ENCODE measurements at regions not wholly inside any gene's neighbourhood (a gene's known extent, or its start where the extent isn't known, plus 50 kb on each side); places are given as distances from the start of the nearest gene placed in this dataset.

- H3K4me3 ChIP-seq, result no peak overlapping the region
- no peaks in the 10 kb centered on the region for H3K36me3 ChIP-seq
- H3K9me3 ChIP-seq, result no peaks in the 10 kb centered on the region
- no peak for DNase-seq
- no peaks in the 10 kb centered on the region for H3K27me3 ChIP-seq
Measured at GRCh38 chr6:141688916-141689315, 443.8 kb upstream of the GJE1 start.

DNA sequence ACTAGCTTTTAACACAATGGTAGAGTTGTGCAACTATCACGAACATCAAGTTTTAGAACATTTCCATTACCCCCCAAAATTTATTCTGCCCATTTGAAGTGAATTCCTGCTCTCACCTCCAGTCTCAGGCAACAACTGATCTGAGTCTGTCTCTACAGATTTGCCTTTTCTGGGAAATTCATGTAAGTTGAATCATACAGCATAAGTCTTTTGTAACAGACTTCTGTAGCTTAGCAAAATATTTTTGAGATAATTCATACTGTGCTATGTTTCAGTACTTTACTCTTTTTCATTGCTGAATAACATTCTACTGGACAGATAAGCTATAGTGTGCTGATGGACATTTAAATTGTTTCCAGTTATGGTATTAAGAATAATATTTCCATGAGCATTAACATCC is 447.3 kb upstream of the GJE1 start:
- Histone ChIP-seq H3K4me3 (no peak overlapping the region), H3K27me3 (no peaks in the 10 kb centered on the region), H3K9me3 (no peaks in the 10 kb centered on the region), H3K36me3 (no peaks in the 10 kb centered on the region)
- DNase-seq, result no peak

- H3K9me3 ChIP-seq, result no peaks in the 10 kb centered on the region
- H3K27me3 ChIP-seq, result no peaks in the 10 kb centered on the region
- no peak for DNase-seq
- no peak overlapping the region for H3K4me3 ChIP-seq
- no peaks in the 10 kb centered on the region for H3K36me3 ChIP-seq
Measured at GRCh38 chr6:141682391-141682790, 450.3 kb upstream of the GJE1 start.

DNA sequence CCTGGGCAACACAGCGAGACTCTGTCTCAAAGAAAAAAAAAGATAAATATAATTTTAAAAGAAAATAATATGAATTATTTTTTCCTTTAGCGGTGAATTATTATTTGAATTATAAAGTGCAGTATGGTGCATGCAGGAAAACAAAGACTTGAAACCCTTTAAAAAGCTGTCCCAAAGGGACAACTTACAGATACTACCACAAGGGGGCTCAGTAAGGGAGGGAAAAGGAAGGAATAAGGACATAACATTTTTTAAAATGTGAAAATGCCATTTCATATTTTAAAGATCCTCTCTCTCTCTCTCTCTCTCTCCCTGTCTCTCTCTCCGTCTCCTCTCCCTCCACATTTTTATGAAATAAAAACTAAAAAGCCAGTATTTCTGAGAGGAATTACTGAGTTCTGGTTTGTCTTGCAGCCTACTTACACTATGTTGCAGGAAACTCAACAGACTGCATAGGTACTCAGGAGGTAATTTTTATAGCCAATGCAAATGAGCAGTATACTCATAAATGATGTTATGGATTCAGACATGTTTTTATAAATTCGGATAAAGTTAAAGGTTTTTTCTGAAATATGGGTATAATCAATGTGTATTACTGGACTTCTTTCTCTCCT is 455.0 kb upstream of the GJE1 start:
- no peak overlapping the region for H3K4me3 ChIP-seq
- H3K27me3 ChIP-seq, result no peaks in the 10 kb centered on the region
- H3K9me3 ChIP-seq, result no peaks in the 10 kb centered on the region
- DNase-seq, result no peak
- no peaks in the 10 kb centered on the region for H3K36me3 ChIP-seq

DNA sequence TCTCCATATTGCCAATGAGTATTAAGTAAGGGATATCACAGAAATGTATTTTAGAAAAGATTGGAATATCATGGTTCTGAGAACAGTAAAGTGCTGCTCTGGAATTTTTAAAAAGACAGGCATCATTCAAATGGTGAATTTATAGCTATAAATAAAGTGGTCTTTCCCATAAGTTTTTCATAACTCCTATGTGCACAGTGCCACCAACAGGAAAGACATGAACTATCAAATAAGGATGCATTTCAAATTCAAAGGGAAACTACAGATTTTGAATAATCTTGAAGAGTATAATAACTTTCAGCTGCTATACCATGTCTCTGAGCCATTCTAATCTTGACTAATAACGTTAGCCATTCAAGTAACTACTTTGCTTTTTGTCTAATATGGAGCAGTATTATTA is 456.8 kb upstream of the GJE1 start:
- Histone ChIP-seq H3K9me3 (no peaks in the 10 kb centered on the region), H3K27me3 (no peaks in the 10 kb centered on the region), H3K36me3 (no peaks in the 10 kb centered on the region), H3K4me3 (no peak overlapping the region)
- DNase-seq, result no peak

- Histone ChIP-seq H3K4me3 (no peak overlapping the region), H3K36me3 (no peaks in the 10 kb centered on the region), H3K27me3 (no peaks in the 10 kb centered on the region), H3K9me3 (no peaks in the 10 kb centered on the region)
- DNase-seq, result no peak
Measured at GRCh38 chr6:141669141-141669540, 463.6 kb upstream of the GJE1 start.

DNA sequence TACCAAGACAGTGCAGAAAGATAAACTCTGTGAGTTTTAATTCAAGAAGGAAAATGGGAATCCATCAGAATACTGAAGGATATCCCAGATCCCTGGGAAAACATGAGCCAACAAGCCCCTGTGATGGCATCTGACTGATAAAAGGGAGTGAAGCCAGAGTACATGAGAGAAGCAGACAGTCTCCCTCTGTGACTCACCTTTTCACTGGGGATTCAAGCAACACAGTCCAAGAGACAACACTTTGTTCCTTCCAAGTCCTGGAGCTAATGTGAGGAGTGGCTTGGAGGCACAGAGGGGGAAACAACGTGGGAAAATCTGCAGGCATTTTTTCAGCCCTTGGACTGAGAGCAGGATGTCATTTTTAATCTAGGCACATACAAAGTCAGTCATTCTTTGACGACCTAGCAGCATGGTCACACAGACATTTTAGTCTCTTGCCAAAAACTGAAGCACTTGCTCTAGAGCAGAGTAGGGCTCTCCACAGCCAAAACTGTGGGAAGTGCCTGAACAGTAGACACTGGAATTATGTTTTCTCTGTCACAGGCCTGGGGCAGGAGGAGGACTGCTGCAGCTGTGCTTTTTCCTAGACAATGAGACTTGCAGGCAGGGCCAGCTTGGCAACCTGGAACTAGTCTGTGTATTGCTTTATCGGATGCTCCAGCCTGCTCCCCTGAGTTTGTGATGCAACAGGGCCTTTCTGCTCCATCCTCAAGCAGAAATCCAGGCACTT is 465.0 kb upstream of the GJE1 start:
- Histone ChIP-seq H3K27me3 (no peaks in the 10 kb centered on the region), H3K4me3 (no peak overlapping the region), H3K36me3 (no peaks in the 10 kb centered on the region), H3K9me3 (no peaks in the 10 kb centered on the region)
- DNase-seq, result no peak

GRCh38 chr6:141666187-141666586 is 466.5 kb upstream of the GJE1 start:
- Histone ChIP-seq H3K27me3 (no peaks in the 10 kb centered on the region), H3K4me3 (no peak overlapping the region), H3K36me3 (no peaks in the 10 kb centered on the region), H3K9me3 (no peaks in the 10 kb centered on the region)
- no peak for DNase-seq

DNA sequence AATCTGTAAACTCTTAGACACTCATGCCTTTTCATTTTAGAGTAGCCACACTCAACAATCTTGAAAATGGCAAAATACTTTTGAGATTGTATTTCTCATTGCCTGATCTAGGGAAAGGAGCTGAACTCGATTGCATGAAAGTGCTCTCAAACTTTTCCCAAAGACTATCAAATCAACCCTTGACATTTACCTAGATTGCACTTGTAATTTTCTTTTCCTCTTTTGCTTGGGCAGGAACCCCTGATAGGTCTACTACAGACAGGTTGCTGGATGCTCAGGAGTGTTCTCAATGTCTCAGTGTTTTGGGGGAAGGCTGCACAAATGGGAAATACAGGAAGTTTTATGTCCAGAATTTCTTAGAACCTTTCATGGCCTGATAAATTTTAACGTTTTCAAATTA is 468.0 kb upstream of the GJE1 start:
- Histone ChIP-seq H3K27me3 (no peaks in the 10 kb centered on the region), H3K36me3 (no peaks in the 10 kb centered on the region), H3K9me3 (no peaks in the 10 kb centered on the region), H3K4me3 (no peak overlapping the region)
- no peak for DNase-seq

DNA sequence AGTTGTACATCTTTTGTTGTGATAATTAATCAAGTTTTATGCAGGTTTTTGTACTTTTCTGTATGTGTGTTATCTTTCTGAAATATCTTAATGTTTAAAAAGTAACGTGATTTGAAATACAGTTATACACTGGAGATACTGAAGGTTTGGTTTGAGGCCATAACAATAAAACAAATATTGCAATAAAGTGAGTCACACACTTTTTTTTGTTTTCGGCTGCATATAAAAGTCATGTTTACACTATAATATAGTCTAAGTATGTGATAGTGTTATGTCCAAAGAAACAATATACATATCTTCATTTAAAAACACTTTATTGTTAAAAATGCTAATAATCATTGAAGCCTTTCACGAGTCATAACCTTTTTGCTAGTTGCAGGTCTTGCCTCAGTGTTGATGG is 473.1 kb upstream of the GJE1 start:
- Histone ChIP-seq H3K36me3 (no peaks in the 10 kb centered on the region), H3K9me3 (no peaks in the 10 kb centered on the region), H3K4me3 (no peak overlapping the region), H3K27me3 (no peaks in the 10 kb centered on the region)
- no peak for DNase-seq

- DNase-seq, result no peak
- Histone ChIP-seq H3K9me3 (no peaks in the 10 kb centered on the region), H3K27me3 (no peaks in the 10 kb centered on the region), H3K4me3 (no peak overlapping the region), H3K36me3 (no peaks in the 10 kb centered on the region)
Measured at GRCh38 chr6:141658696-141659095, 474.0 kb upstream of the GJE1 start.

- no peaks in the 10 kb centered on the region for H3K27me3 ChIP-seq
- no peaks in the 10 kb centered on the region for H3K9me3 ChIP-seq
- H3K4me3 ChIP-seq, result no peak overlapping the region
- no peak for DNase-seq
- H3K36me3 ChIP-seq, result no peaks in the 10 kb centered on the region
Measured at GRCh38 chr6:141657812-141658211, 474.9 kb upstream of the GJE1 start.

- Histone ChIP-seq H3K36me3 (no peaks in the 10 kb centered on the region), H3K9me3 (no peaks in the 10 kb centered on the region), H3K4me3 (no peak overlapping the region), H3K27me3 (no peaks in the 10 kb centered on the region)
- DNase-seq, result no peak
Measured at GRCh38 chr6:141653590-141653989, 479.1 kb upstream of the GJE1 start.

GRCh38 chr6:141641951-141642350 is 490.8 kb upstream of the GJE1 start:
- DNase-seq, result no peak
- Histone ChIP-seq H3K9me3 (no peaks in the 10 kb centered on the region), H3K36me3 (no peaks in the 10 kb centered on the region), H3K4me3 (no peak overlapping the region), H3K27me3 (no peaks in the 10 kb centered on the region)

- Histone ChIP-seq H3K36me3 (no peaks in the 10 kb centered on the region), H3K4me3 (no peak overlapping the region), H3K27me3 (no peaks in the 10 kb centered on the region), H3K9me3 (no peaks in the 10 kb centered on the region)
- DNase-seq, result no peak
Measured at GRCh38 chr6:141641406-141641805, 491.3 kb upstream of the GJE1 start.

DNA sequence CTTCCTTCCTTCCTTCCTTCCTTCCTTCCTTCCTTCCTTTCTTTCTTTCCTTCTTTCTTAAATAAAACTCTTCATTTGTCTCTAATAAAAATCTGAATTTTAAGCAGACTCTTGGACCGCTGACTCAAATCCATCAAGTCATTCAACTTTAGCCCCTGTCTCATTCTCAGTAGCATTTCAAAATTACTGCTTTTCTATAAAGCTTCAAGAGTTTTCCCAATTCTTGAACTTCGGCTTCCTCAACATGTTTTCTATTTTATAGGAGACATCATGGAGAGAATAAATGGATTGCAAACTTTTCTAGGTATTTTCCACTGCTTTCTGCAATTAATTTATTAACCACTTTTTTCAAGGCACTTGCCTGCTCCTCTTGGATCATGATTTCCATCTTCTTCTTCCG is 497.1 kb upstream of the GJE1 start:
- Histone ChIP-seq H3K9me3 (no peaks in the 10 kb centered on the region), H3K4me3 (no peak overlapping the region), H3K36me3 (no peaks in the 10 kb centered on the region), H3K27me3 (no peaks in the 10 kb centered on the region)
- DNase-seq, result no peak

DNA sequence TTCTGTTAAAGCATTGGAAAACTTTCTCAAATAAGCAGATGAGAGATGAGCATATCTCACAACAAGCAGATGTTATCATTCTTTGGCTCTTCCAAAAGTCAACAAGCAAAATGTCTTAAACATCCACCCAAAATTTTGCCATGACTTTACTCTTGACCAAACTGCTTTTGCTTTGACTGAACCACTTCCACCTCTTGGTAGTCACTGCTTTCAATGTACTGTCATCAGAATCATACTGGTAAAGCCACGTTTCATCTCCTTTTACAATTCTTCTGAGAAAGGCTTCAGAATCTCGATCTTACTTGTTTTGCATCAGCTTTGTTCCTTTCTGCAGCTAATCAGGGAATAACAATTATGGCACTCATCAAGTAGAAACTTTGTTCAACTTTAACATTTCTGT is 498.5 kb upstream of the GJE1 start:
- no peaks in the 10 kb centered on the region for H3K36me3 ChIP-seq
- no peaks in the 10 kb centered on the region for H3K27me3 ChIP-seq
- H3K4me3 ChIP-seq, result no peak overlapping the region
- DNase-seq, result no peak
- H3K9me3 ChIP-seq, result no peaks in the 10 kb centered on the region

- Histone ChIP-seq H3K9me3 (no peaks in the 10 kb centered on the region), H3K36me3 (no peaks in the 10 kb centered on the region), H3K27me3 (no peaks in the 10 kb centered on the region), H3K4me3 (no peak overlapping the region)
- DNase-seq, result no peak
Measured at GRCh38 chr6:141624301-141624700, 508.4 kb upstream of the GJE1 start.
